GM19023 (cell line): ENCODE measurements at regions not wholly inside any gene's neighbourhood (a gene's known extent, or its start where the extent isn't known, plus 50 kb on each side); places are given as distances from the start of the nearest gene placed in this dataset.

Source experiments
- ATAC-seq: cut with Tn5 transposase; IDR thresholded peaks from one replicate; pipeline ENCODE4 v1.9.1; 2021; ENCODE audit warnings: mild to moderate bottlenecking, moderate library complexity; ENCODE audit not compliant: unreplicated experiment

DNA sequence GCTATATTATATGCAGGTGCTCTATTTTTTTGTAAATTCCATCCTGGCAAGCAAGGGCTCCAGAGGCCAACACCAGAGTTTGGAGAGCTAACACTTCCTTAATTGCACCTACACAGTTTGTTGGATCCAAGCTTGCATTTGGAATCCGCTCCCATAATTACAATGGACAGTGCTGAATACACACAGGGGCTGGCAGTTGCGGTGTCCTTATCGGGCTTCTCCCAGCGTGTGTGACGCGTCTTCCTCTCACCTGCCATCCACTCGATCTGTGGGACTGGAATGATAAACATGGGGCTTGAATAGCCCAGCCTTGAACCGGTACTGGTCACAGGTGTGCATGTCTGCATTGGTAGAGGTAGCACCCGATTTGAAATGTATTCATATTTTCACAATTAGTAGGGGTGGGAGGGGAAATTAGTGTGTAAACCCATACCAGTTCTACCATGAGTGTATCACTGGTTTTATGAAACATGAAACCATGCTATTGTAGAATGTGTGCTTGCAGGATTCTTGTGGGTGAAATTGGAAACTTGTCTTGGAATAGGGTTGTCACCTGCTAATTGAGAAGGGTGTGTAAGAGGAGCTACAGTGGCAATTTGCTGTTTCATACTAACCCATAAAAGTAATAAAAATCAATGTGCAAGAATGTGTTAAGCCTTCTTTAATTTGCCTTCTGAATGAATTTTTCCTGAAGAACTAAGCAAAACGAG lies 316.5 kb downstream of the WDR11 start:
- ATAC-seq: no peak

DNA sequence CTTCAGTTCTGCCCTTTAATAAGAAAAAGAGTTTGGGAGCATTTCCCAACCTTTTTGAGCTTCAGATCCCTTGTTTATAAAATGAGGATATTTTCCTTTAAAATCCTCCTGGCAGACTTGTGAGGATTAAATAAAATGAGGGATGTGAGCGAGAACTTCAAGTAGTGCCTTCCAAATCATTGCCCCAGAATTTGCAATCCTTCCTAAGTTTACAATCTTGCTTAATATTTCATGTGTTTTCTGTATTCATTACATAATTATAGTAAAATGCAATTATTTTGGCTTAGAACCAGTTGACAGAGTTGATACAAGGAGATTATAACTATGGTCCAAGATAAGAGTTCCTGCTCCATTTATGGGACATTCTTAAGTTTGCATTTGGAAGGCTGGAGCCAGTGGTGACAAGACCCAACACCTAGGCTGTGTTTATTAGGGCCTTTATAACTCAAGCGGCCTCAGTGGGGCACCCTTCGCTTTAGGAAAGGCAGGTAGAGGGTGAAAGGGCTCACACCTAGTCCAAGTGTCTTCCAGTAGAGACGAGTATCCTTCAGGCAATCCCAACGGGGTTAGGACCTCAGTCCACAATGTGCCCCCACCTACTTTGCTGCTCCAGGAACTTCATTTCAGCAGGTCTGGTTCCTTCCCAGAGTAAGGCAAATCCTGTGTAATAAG lies 317.5 kb downstream of the WDR11 start:
- ATAC-seq: no peak

DNA sequence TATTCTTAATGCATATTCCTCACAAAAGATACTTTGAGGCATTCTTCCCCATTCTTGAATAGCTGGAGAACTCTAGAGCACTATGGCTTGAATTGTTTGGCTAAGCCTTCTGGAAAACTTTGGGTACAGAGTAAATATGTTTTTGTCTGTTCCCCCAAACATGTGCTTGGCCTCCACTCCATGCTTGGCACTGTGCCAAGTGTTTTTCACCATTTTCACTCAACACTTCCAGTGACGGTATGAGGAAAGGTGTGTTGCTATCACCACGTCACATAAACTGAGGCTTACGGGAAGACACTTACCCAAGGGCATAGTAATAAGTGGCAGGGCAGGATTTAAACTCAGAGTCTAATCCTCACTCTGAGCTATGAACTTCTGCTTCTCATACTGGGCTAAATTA lies 318.2 kb downstream of the WDR11 start:
- no peak for ATAC-seq

DNA sequence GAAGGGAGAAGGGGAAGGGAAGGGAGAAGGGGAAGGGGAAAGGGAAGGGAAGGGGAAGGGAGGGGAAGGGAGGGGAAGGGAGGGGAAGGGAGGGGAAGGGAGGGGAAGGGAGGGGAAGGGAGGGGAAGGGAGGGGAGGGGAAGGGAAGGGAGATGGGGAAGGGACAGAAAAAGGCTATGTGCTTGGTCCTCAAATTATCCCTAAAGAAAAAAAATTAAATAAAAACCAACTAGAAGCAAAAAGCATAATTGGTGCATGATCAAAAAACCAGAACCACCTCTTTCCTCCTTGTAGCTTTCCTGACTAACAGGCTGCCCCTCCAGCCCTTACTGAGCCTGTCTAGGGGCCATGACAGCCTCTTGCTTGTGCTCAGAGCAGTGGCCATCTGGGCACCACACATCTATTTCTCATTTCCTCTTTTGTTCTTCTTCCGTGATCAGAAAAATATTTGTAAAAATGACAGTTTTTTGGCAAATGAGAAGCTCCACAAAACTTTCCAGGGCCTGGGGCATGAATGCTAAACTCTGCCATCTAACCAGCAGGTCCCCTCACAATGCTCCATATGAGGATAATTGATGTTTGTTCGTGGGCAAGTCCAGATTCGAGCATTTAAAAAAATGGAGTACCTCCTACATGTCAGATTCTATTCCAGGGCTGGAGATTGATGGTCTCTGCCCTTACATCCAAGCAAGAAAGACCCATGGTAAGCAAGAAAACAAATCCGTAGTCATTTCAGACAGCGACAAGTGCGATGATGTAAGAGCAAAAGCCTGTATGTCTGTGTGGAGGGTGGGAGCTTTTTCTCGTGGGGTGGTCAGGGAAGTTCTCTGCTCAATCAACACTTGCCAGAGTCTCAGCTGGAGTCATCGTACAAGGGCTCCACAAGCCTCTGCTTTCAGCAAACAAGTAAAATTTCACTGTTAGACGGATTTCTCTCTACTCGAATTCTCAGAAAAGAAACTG lies 320.9 kb downstream of the WDR11 start:
- no peak for ATAC-seq

DNA sequence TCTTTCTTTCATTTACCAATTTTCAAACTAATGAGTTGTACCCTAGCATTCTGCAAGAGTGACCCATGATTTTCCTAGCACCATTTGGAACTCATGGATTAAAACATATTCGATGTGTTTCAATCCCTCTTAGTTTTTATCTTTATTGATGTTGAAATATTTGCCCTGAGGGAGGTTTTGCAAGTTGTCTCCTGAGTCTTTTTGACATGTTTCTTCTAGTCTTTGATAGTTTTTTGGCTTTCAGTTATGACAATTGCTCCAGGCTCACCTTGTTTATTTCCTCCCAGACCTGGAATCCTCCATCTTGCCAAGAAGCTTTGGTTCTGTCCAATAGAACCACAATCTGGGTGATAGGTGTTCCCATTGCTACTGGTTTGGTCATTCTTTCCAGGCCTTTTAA lies 327.8 kb downstream of the WDR11 start:
- ATAC-seq: no peak

DNA sequence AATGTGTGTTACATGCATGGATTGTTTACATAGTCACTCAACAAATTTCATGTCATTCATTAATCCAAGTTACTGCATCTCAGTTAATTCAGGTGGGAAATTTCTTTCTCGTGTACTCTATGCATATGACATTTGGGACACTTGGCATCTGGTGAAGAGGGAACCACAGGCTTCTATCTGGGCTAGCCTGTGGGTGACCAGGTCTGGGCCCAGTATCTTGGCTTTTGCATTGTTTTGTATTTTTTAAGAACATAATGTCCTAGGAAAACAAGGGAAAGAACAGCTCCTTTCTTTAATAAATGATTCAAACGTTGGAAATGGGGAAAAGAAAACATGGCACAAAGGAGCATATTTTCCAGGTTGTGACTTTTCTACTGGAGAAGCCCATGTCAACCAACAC lies 331.1 kb downstream of the WDR11 start:
- no peak for ATAC-seq

DNA sequence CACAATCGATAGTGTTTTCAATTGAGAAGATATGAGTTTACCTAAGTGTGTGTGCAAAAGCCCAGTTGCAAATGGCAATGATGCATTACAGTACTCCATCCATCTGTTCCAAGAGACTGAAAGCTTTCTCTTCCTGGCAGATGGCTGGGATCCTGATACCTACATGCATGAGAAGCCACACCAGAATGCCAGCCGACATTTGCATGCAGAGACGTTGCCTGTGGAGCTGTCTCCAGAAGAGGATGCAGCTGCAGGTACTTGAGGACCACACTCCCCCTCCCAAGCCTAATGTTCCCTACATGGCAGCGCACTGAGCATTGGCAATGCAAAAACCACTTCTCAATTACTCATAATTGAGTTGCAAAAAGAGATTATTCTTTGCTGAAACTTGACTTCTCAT lies 332.1 kb downstream of the WDR11 start:
- no peak for ATAC-seq

DNA sequence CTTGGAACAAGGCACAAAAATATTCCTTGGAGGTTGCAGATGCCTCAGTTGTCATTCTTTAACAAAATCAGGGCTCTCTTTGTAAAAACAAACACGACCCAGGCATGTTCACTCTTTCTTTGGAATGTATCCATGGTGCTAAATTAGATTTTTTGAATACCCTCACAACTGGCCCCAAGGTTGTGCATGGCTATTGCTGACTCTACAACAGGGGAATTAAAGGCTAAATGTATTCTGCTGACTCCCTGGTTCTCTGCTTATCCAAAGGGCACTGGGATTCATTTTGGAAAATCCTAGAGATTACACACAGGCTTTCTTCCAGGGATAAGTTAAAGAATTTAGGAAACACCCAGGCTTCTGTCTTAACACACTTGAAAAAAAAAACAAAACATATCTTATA lies 332.5 kb downstream of the WDR11 start:
- ATAC-seq: no peak

DNA sequence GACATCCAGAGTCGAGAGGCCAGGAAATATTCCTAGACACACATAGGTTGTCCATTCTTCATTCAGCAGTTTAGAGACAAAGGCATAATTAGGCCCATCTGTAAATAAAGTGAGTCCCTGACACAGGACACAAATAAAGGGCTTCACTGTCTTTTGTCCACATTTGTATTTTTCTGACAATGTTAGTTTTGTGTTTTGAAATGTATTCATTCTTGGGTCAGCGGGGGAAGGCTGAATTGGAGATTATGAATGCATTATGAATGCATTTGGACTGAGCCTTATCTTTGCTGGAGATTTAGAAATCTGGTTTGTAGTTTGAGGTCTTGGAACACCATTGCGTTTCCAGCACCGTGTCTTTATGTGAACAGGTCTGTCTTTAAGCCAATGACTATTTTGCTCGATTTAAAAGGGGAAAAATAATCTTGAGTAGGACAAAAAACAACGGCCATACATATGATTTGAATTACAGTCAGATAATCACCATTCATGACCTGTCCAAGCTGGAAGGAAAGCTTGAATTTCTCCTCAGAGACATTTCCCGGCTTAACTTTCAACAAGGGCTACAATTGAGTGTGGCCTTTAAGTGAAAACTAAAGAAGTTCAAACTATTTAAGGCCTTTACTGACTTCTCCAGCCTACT lies 334.8 kb downstream of the WDR11 start:
- no peak for ATAC-seq

DNA sequence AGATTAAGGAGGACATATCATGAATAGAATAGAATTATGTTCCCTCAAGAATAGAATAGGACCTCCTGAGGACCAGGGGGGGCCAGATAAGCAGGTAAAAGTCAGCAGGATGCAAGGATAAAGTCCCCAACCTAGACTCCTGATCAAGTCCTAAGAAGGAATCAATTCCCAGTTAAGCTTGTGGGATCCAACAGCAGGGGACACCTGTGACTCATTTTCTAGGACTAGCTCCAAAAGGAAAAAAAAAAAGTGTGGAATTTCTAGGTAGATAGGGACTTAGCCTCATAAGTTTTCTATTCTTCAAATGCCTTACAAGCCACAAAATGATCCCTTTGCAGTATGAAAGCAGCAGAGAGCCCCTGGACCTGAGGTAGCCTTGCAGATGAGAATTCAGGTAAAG lies 336.2 kb downstream of the WDR11 start:
- no peak for ATAC-seq

DNA sequence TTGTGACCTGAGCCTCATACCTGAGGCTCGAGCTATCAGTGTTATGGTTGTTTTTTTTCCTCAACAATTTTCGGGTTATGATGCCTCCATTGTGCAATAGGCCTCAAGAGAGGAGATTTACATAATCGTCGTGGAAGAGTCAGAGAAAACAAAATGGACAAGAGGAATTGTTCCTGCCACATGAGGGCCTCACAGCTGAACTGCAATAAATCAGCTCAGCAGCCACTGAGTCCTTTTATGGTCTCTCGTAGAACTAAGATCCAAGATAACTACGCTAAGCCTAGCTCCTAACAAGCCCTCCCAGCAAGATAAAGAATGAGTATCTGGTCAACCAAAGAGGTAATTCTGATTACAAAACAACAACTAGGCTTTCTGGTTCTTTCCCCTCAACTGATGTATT lies 336.8 kb downstream of the WDR11 start:
- no peak for ATAC-seq

DNA sequence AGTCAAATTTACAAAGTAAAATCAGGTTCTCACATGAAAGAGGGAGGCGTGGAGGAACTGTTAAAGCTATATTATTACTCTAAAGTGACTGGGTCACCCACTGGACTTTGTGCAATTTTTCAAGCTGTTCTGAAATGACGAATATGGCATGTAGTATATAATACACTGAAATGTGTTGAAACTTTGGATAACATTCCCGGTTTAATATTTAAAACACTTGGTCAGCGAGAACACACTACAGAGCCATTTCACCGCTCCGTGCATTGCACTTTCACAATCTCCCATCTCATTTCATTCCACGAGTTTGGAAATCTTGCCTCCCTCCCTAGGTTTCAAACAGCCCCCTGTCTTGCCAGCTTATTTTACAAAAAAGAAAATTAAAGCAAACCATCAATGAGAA lies 337.9 kb downstream of the WDR11 start:
- ATAC-seq: no peak

DNA sequence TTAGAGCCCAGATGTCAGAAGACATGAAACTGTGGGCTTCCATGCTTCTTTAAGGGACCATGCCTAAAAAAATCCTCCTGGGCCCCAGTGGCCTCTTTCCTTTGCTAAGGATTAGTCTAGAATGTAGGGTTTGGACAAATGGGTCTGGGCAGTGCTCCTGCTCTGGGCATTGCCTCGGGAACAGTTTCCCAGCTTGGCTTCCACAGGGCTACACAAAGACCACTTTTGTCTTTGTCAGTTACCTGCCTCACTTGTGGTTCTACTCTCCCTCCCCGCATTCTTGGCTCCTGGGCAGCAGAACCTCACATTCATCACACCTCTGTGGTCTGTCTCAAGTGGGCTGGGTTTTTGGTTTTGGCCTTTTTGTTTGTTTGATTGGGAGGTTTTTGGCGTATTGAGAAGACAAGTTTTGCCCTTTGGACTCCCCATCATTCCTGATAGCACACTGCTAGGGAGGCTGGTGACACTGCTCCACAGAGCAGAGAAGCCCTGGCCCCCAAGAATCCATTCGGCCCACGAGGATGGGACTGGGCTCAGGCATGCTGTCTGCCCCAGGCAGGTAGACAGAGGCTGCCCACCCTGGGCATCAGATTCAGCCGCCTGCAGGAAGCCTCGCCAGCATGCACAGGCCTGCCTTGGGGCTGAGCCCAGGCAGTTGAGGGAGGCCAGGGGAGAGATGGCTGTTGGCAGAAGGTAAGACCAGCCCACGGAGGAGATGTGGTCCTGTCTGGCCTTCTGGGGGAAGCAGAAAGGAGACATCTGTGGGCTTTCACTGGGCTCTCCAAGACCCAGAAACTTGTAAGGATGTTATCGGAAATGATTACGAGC lies 343.7 kb downstream of the WDR11 start:
- ATAC-seq: no peak

DNA sequence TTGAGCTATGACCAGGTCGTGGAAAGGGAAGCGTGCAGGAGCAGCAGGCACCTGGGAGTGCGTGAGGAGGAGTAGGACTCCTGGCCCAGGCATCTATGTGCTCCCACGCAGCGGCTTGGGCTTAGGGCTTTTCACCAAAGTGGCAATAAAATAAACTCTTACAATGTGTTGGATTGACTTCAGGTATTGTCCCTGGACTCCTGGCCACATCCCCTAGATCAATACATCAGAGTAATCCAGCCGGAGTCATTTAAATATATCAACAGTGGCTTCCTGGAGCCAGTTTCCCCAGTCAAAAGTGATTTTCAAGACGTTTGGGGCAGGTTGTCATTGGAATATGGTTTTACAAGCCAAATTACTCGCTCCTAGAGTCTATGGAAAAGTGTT lies 344.4 kb downstream of the WDR11 start:
- ATAC-seq: no peak

DNA sequence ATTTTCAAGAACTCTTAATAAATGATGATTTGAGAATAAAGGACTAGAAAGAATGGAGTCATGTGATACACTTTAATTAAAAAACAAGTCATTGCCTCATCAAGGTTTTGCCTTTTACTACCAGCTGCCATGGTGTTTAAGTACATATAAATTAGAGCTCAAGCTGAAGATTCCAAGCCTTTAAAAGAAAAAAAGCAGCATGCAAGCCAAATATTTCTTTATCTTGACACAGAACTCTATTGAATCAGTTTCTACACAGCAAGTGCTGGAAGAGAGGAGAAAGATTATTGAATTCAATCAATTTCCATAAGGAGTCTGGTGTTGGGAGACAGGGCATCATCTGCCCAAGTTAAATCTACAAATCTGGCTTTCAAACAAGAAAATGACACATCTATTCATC lies 347.9 kb downstream of the WDR11 start:
- ATAC-seq: no peak

DNA sequence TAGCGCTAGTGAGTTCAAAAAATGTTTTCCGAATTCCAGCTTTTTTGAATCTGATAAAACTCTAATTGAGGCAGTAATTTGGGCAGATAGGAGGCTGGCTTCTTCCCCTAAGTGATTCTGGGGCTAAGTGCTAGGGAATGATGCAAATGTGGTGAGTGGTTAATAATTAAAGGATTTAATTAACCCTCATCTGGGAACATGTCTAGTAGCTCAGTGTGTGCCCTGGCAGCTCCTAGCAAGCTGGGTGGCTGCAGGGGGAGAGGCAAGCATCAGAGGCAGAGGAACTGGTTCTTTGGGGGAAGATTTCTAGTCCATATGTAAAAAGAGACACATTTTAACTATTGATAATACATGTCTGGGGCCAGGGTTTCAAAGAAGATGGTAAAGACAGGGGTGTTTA lies 354.5 kb downstream of the WDR11 start:
- ATAC-seq: no peak

DNA sequence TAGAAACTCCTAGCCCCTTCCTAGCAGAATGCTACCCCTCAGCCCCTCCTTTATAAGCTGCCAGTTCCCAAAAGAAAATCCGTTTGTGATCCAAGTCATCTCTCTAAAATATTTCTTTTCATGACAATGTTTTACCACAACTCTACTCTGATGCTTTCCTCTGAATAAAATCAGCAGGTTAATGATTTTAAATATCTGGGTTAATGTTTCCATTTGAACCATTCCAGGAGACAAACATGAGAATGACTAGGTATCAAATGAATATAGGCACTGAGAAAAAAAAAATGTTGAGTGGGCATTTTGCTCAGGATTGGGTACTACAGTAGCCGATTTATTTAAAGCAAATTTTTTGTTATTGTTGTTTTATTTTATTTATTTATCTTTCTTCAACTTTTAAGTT lies 360.3 kb downstream of the WDR11 start:
- no peak for ATAC-seq

DNA sequence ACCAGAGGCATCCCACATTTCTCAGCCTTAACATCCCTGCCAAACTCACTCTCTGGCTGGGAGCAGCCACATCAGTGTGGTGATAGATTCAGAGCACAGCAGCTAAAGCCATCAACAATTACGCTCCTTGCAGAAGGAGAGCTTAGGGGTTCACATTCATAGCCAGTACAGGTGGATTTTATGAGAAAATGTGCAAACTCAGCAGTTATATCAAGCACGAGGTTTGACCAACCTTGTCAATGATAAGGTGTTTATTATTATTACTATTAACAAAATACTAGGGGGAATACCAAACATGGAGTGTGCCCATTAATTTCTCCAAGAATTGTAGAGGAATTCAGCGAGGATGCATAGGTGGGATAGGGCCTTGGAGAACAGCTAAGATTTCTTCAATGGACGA lies 362.3 kb downstream of the WDR11 start:
- no peak for ATAC-seq

DNA sequence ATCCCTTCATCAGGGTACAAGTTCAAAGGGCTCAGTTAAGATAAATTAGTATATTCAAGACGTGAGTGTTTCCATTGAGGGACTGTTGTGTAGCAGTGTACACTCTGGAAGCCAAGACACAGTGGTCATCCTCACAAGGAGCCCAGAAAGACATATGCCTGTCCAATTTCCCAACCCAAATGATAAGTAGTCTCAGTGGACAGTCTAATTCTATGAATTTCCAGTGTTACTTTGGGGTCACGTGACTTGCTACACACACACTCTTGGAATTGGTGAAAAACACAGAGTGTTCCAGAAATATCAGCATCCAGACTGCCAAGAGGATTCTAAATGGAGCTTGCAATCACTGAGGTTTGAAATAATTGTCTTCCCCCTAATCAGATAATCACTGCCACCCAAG lies 365.1 kb downstream of the WDR11 start:
- ATAC-seq: no peak

DNA sequence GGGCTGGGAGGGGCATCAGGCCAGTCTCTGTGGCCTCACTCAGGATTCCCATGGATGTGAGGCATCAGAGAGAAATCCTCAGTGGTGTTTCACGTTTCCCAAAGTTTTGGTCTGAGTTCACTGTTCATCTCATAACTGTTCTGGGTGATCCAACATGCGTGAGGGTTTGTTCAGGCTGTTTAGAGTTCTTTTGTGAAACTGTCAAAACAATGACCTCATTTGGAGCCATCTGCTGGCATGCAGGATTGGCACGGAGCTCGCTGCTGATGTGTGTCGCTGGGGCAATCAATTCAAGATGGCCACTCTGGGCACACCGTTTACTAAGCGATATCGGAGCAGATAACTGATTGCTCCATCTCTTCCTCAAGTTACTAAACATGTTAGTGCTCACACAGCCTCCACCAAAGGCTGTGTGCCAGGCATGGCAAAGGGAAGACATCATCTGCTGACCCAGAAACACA lies 365.6 kb downstream of the WDR11 start:
- no peak for ATAC-seq
